Epidermal melanocyte (primary cell): ENCODE measurements at regions not wholly inside any gene's neighbourhood (a gene's known extent, or its start where the extent isn't known, plus 50 kb on each side); places are given as distances from the start of the nearest gene placed in this dataset.
"Not testable (repeated sequence)": the region's sequence is repeated elsewhere in the genome, so short reads cannot be mapped to it uniquely, and the experiment has no call there.

Experiments used
- DNase-seq: peaks from one replicate; pipeline ENCODE4 v3.0.0; 2011; ENCODE audit warnings: low spot score; ENCODE audit not compliant: insufficient read length

- no peak for DNase-seq
Measured at GRCh38 chr4:137956256-137956655, 285.9 kb downstream of the SLC7A11 start.

- no peak for DNase-seq
Measured at GRCh38 chr4:137955595-137955994, 286.6 kb downstream of the SLC7A11 start.

- no peak for DNase-seq
Measured at GRCh38 chr4:137952116-137952515, 290.0 kb downstream of the SLC7A11 start.

- no peak for DNase-seq
Measured at GRCh38 chr4:137950286-137950685, 291.9 kb downstream of the SLC7A11 start.

- DNase-seq, result no peak
Measured at GRCh38 chr4:137949746-137950145, 292.4 kb downstream of the SLC7A11 start.

GRCh38 chr4:137946453-137947174 is 295.5 kb downstream of the SLC7A11 start:
- no peak for DNase-seq

GRCh38 chr4:137942815-137943214 is 299.3 kb downstream of the SLC7A11 start:
- DNase-seq, result not testable (repeated sequence)

GRCh38 chr4:137942015-137942515 is 300.1 kb downstream of the SLC7A11 start:
- DNase-seq, result not testable (repeated sequence)

- DNase-seq, result no peak
Measured at GRCh38 chr4:137934911-137935310, 307.2 kb downstream of the SLC7A11 start.

GRCh38 chr4:137934046-137934445 is 308.1 kb downstream of the SLC7A11 start:
- no peak for DNase-seq

- DNase-seq, result no peak
Measured at GRCh38 chr4:137927972-137928371, 314.2 kb downstream of the SLC7A11 start.

- DNase-seq, result no peak
Measured at GRCh38 chr4:137923494-137923893, 318.7 kb downstream of the SLC7A11 start.

GRCh38 chr4:137922721-137923120 is 319.4 kb downstream of the SLC7A11 start:
- DNase-seq, result no peak

- DNase-seq, result peak; percentile 11
Measured at GRCh38 chr4:137909529-137910309, 332.4 kb downstream of the SLC7A11 start.

- no peak for DNase-seq
Measured at GRCh38 chr4:137905930-137906329, 336.2 kb downstream of the SLC7A11 start.

- DNase-seq, result no peak
Measured at GRCh38 chr4:137901114-137901513, 341.0 kb downstream of the SLC7A11 start.

- no peak for DNase-seq
Measured at GRCh38 chr4:137896221-137896737, 345.9 kb downstream of the SLC7A11 start.

GRCh38 chr4:137895515-137895914 is 346.6 kb downstream of the SLC7A11 start:
- not testable (repeated sequence) for DNase-seq

GRCh38 chr4:137892134-137892533 is 350.0 kb downstream of the SLC7A11 start:
- no peak for DNase-seq

GRCh38 chr4:137890812-137891211 is 351.3 kb downstream of the SLC7A11 start:
- no peak for DNase-seq

- no peak for DNase-seq
Measured at GRCh38 chr4:137881641-137882040, 349.3 kb upstream of the PCDH18 start.

- DNase-seq, result not testable (repeated sequence)
Measured at GRCh38 chr4:137868067-137868466, 335.8 kb upstream of the PCDH18 start.
